CD4-positive, alpha-beta T cell treated with Interleukin-6 for 4 hours (primary cell): ENCODE measurements at regions not wholly inside any gene's neighbourhood (a gene's known extent, or its start where the extent isn't known, plus 50 kb on each side); places are given as distances from the start of the nearest gene placed in this dataset.
"Not testable (repeated sequence)": the region's sequence is repeated elsewhere in the genome, so short reads cannot be mapped to it uniquely, and the experiment has no call there.

Experiments used
- DNase-seq: peaks from one replicate; pipeline ENCODE4 v3.0.0-alpha.2; 2020; ENCODE audit warnings: mixed read lengths

GRCh38 chr16:17572145-17572544 lies 101.4 kb upstream of the XYLT1 start:
- DNase-seq = no peak

GRCh38 chr16:17571499-17572093 lies 100.8 kb upstream of the XYLT1 start:
- DNase-seq = no peak

- no peak for DNase-seq
Observed at GRCh38 chr16:17568239-17568638, 97.5 kb upstream of the XYLT1 start.

GRCh38 chr16:17567455-17567854 lies 96.7 kb upstream of the XYLT1 start:
- no peak for DNase-seq

GRCh38 chr16:17566656-17567450 lies 96.1 kb upstream of the XYLT1 start:
- DNase-seq = no peak

- DNase-seq = no peak
Observed at GRCh38 chr16:17566075-17566474, 95.3 kb upstream of the XYLT1 start.

- DNase-seq = no peak
Observed at GRCh38 chr16:17565605-17566004, 94.8 kb upstream of the XYLT1 start.

GRCh38 chr16:17564856-17565255 lies 94.1 kb upstream of the XYLT1 start:
- no peak for DNase-seq

- DNase-seq = no peak
Observed at GRCh38 chr16:17563323-17564091, 92.7 kb upstream of the XYLT1 start.

- no peak for DNase-seq
Observed at GRCh38 chr16:17561056-17561455, 90.3 kb upstream of the XYLT1 start.

GRCh38 chr16:17560548-17560947 lies 89.8 kb upstream of the XYLT1 start:
- no peak for DNase-seq

- DNase-seq = no peak
Observed at GRCh38 chr16:17559394-17559793, 88.6 kb upstream of the XYLT1 start.

GRCh38 chr16:17557949-17558348 lies 87.2 kb upstream of the XYLT1 start:
- no peak for DNase-seq

- no peak for DNase-seq
Observed at GRCh38 chr16:17557480-17557879, 86.7 kb upstream of the XYLT1 start.

- DNase-seq = peak; percentile 9
Observed at GRCh38 chr16:17556276-17557052, 85.7 kb upstream of the XYLT1 start.

- DNase-seq = no peak
Observed at GRCh38 chr16:17555176-17555575, 84.4 kb upstream of the XYLT1 start.

- DNase-seq = no peak
Observed at GRCh38 chr16:17552351-17552750, 81.6 kb upstream of the XYLT1 start.

GRCh38 chr16:17551682-17552081 lies 80.9 kb upstream of the XYLT1 start:
- not testable (repeated sequence) for DNase-seq

- no peak for DNase-seq
Observed at GRCh38 chr16:17548825-17549224, 78.1 kb upstream of the XYLT1 start.

GRCh38 chr16:17544785-17545184 lies 74.0 kb upstream of the XYLT1 start:
- peak; percentile 38 for DNase-seq

- no peak for DNase-seq
Observed at GRCh38 chr16:17544304-17544703, 73.5 kb upstream of the XYLT1 start.

- DNase-seq = no peak
Observed at GRCh38 chr16:17543073-17543472, 72.3 kb upstream of the XYLT1 start.

GRCh38 chr16:17541324-17541723 lies 70.6 kb upstream of the XYLT1 start:
- no peak for DNase-seq
